GM21360 (cell line): ENCODE measurements at regions not wholly inside any gene's neighbourhood (a gene's known extent, or its start where the extent isn't known, plus 50 kb on each side); places are given as distances from the start of the nearest gene placed in this dataset.
"Not testable (repeated sequence)": the region's sequence is repeated elsewhere in the genome, so short reads cannot be mapped to it uniquely, and the experiment has no call there.

Experiments
- ATAC-seq: cut with Tn5 transposase; IDR thresholded peaks from one replicate; pipeline ENCODE4 v1.9.1; 2021; ENCODE audit warnings: mild to moderate bottlenecking, moderate library complexity; ENCODE audit not compliant: unreplicated experiment

DNA sequence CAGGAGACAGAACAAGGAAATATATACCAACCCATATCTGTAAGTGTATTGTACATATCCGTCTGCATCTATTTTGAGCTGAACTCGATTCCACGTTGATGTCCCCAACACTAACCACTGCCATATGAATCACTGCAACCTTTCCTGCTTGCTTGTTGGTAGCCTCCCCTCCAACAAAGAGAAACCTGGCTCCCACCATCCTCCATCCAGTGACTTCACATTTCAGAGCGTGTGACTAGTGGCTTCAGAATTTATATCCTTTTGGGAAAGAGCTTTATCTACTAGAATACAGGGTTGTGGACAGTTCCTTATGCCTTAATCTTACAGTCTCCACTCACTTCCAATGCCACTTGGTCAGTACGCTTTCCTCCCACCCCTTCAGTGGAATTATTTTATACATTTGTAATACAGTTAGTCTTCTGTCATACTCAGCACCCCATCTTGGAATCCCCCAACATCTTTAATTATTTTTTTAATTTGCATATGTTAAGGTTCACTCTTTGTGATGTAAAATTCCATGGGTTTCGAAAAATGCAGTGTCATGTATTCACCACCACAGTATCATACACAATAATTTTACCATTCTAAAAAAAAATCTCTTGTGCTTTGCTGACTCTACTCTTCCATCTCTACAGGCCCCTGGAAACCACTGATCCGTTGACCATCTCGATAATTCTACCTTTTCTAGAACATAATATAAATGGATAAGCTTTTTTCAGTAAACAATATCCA lies 264.7 kb downstream of the BCL2L11 start:
- not testable (repeated sequence) for ATAC-seq

DNA sequence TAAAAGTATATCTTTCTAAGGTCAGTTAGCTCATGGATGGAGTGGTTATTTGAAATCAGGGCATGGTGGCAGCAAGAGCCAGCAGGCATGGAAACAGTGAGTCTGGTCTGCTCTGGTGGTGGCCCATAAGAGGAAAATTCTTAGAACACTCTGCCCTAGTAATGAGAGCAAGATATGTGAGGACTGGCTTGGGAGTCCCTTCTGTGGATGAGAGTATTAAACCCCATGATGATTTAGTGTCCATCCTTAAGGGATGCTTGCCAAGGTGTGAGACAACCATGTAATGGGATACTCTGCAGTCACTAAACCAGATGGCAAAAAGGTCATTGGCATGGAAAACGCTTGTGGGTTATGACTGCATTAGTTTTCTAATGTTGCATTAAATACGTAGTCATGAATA lies 269.9 kb downstream of the BCL2L11 start:
- ATAC-seq = not testable (repeated sequence)

DNA sequence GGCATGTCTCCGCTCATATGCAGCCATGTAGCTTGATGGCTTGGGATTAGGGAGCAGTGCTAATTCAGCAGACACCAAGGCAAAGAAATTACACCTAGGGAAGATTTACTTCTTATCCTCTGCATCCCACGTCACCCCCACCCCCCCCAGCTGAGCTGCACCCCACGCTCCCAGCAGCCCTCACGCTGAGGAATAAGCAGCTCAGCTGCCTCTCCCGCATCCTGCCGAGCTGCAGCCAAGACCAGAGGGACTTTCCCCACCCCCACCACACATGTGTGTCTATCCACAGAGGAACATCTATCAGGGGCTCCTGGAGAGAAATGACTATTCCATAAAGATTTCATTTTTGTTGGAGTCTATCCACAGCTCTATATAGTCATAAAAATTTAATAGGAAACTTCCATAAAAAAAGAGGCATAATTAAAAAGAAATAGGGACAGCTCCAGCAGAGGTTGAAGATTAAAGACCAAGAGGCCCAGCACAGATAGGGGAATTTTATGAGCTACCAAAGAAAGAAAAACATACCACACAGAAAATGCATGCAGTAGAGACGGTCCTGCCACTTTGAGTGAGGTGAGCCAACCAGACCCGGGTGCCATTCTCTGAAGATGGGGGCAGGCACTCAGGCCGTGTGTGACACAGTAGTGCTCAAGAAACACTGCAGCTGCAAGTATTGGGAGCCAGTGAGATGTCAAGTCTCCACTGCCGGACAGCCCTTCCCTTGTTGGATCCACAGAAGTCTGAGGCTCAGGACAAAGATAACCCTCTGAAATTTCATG lies 274.8 kb downstream of the BCL2L11 start:
- ATAC-seq = not testable (repeated sequence)

DNA sequence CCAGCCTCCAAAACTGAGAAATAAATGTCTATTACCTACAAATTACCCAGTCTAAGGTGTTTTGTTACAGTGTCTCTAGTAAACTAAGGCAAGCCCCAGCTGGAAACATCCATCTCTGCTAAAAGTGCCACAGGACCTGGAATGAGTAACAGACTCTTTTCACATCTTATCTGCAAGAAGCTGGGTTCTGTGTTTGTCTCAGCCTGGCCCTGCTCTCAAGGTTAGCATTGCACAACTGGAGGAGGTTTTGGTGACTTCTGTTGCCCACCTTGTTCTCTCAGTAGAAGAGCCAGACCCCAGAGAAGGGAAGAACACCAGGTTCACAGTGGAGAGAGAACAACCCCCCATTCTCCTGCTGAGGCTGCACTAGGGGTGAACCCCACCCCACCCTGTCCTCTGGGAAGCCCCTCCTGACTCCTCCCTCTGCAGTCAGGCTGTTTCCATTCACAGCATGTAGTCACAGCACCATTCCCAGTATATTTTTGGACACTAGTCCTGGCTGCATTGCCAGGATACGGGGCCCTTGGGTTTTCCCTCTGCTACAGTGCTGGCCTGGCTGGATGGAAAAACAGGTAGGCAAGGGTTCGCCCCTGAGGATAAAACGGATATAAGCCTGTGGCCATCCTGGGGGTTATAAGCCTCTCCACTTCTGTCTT lies 280.0 kb downstream of the BCL2L11 start:
- ATAC-seq = not testable (repeated sequence)

DNA sequence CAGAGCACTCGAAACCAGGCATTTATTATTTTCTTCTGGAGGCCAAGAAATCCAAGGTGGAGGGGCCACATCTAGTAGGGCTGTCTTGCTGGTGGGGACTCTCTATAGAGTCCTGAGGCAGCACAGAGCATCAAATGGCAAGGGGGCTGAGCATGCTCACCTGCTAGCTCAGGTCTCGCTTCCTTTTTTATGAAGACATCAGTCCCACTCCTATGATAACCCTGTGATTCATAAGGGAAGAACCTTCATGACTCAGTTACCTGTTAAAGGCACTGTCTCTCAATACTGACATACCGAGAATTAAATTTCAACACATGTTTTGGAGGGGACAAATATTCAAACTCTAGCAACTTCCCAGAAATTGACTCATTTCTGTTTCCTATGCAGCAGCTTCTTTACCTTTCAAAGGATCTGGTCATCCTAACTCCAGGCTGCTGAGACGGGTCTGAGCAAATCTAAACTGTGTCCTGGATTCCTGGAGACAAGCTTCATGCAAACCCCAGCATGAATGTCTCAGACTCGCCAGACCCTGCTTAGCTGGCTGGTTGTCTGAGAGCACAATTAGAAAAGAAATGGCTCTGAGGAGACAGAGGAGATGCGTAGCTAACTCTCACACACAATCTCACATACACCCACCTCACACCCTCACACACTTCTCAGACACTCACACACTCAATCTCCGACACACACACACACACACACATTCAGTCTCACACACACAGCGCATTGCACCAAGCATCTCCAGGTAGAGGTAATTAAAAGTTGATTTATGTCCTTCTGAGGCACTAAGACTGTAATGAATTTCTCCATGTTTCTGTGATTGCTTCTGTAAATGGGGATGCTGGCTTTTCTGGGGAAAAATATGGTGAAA lies 280.8 kb downstream of the BCL2L11 start:
- not testable (repeated sequence) for ATAC-seq

DNA sequence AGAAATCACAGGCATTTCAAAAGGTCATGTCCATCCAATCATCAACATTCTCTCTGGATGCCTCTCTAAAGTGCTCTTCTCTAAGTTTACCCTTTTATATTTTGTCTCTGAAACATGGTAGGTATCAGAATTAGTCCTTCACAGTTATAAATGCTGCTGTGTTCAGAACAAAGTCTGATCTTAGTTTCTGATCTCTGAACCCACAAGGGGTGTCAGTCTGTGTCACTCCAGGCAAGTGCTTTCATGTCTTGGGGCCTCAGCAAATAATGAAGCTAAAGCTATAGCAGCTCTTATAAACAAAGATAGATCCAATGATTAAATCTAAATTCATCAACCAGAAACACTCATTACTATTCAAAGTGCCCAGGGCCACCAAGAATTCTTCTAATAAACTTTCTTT lies 281.7 kb downstream of the BCL2L11 start:
- ATAC-seq = not testable (repeated sequence)

DNA sequence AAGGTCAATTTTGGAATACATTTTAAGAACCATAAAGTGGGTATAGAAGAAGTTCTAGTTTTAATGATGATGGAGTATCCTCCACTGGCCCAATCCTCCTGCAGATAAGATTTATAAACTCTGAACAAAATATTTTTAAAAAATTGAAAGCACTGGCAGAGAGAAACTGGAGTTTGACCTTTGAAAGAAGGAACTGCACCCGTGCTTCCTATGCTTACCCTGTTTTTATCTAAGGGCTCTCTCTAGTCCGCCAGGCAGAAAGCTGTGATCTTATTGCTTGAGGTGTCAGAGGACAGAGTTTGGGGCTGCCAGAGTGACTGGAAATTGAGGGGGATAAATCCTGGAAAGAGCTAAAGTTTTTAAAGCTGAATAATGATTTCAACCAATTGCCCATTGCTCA lies 282.6 kb downstream of the BCL2L11 start:
- not testable (repeated sequence) for ATAC-seq

DNA sequence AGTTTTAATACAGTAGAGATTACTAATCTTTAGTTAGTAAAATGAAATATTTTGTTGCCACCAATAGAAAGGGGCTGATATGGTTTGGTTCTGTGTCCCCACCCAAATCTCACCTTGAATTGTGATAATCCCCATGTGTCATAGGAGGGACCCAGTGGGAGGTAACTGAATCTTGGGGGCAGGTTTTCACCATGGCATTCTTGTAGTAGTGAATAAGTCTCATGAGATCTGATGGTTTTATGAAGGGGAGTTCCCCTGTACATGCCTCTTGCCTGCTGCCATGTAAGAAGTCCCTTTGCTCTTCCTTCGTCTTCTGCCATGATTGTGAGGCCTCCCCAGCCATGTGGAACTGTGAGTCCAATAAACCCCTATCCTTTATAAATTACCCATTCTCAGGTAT lies 285.9 kb downstream of the BCL2L11 start:
- ATAC-seq = not testable (repeated sequence)

DNA sequence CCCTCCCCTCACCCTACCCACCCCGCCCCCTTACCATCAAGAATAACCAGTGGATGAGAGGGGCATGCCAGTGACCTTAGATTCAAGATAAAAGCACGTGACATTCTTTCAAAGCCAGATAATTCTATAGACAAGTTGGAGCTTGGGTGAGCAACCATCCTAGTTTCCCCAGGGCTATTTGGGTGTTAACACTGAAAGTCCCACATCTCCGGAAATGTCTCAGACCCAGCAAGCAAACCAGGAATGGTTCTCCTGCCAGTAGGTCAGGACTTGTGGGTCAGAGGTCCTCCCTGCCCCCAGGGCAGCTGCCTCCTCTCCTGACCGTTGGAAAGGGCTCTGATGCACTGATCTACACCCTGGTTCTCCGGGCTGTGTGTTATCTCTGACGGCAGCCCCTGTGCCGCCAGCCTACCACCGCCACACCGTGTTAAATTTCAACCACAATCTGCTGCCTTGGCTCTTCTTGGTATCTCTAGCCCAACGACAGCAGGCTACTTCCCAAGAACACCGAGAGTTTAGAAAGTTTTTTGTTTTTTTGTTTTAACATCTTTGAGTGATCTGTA lies 287.0 kb downstream of the BCL2L11 start:
- not testable (repeated sequence) for ATAC-seq

DNA sequence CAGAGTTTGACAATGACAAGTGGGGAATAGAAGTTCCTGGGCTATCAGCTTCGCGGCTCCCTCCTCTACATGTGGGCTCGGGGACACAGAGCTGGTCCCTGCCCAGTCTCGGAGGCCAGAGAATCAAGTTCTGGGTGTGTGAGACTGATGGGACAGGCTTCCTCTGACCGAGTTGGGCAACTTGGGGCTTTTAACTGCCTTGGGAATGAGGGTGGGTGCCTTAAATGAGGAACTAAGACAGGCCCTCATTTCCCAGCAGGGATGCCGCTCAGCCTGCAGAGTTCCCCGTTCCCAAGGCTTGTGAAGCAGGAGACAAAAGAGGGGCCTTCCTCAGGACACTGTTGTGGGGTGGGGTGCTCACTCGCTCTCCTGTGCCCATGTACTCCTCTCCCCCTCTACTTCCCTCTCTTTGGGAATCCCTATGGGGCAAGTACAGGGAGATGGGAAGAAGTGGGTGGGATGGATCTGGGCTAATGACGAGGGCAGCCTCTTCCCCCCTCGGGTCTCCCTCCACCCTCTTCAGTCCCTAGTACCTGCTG lies 290.2 kb downstream of the BCL2L11 start:
- ATAC-seq = not testable (repeated sequence)

DNA sequence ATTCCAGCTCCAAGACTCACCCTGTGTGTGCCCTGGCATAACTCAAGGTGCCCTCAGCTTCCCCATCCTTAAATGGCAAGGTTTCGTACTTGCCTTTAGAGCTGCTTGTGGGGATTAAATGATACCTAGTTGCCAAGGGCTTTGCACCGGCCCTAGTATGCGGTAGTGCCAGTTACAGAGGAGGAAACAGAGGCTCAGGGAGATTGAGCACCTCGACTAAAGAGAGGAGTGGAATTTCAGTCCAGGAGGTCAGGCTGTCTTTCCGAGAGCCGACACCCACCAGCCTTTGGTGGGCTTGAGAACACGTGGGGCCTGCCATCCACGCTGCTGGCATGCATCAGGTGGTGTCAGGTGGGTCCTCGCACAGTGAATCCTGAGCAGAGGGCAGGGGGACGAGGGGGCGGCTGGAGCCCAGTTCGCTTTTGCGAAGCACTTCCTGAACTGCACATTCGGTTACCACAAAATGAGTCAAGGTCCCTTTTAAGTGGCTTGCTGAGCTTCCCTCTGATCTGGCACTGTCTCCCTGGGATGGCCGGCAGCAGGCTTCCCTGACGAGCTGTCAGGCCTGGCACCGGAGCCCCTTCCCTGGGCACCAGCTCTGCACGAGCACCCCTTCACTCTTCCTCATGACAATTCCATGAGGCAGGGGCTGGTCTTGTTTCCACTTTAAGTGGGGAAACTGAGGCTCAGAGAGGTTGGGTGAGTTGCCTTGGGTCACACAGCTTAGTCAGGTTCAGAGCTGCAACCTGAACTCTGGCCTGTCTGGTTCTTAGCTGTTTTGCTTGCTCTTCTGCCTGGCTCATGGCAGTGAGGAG lies 291.4 kb downstream of the BCL2L11 start:
- ATAC-seq = not testable (repeated sequence)

DNA sequence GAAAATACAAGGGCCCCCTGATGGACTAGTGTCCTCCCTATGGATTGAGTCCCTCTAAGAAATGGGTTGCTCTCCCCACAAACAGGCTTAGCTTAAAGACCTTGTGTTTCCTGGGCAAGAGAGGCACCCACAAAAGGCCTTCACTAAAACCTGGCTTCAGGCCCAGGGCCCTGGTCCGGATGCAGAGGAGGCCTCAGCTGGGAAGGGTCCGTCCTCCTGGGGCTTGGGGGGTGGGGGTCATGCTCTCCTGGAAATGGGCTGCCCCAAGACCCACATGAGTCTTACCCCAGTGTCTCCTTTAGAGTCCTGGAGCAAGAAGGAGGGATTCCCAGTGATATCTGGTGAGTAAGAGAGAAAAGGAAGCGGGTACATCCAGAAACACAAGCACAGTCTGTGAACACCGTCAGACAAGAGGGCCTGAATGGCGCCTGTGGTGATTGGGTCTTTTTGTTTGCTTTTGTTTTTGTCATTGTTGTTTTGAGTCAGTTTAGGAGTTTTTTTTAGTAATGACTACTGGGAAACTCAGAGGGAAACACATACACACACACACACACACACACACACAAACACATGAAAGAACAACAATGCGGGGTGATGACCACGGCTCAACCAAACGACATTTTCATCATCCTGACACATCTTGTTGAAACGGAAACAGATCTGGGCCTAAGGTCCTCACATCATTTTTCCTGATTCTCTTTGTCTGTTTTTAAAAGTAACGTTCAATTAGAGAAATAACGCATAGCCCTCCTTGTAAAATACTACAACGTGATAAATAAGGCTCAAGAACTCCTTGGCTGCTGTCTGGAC lies 292.3 kb downstream of the BCL2L11 start:
- ATAC-seq = not testable (repeated sequence)

DNA sequence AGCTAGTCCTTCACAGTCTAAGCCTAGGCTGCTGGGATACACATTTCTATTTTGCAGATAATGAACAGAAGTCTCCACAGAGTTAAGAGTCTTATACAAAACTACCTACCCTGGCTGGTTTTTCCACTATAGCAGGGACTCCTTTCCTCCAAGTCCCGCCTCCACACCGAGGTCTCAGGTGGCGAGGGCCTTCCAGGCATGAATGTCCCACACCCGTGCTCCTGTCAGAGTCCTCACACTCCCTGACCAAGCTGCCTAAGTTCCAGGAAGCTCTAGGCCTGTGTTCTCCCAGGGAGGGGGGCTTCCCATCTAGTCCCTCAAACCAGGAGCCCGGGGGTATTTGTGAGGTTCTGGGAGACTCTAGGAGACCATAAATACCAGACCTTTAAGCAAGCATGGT lies 293.2 kb downstream of the BCL2L11 start:
- ATAC-seq = not testable (repeated sequence)

DNA sequence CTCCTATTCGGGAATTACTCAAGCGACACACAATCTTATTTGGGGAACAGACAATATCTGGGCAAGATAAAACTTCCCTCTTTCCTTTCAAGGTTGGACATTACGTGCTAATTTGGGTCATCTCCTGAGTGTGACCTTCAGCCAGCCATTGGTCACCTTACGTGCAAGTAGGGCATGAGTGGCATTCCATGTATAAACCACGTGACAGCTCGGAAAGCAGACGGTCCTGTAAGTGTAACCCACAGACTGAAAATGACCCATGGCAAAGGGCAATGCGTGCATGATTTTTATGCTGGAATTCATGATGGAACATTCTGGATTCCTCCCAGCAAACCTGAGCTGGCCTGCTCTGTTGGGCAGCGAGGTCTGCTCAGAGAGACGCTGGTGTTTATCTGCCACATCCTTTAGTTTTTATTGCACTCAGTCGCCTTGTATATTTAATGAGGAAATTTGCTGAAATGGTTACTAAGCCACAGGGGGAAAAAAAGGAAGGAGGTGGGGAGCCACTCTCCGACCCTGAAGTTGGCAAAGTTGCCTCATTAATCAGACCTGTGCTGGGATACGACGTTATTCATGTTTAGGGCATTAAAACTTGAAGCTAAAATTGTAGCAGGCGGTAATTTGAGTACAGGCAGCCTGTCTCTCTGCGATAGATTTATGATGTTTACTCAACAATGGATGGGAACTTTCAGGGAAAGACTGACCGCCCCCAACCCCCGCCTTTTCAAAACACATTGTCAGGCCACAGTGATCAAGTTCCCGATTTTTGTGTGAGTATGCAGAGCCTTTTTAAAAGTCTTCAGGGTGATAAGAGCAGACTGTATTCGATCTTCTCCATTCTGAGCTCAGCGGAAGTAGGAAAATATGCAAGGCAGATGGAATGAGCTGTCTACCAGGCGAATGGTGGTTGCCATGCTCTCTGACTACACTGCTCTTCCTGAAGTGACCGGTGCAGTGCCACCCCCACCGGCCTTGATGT lies 295.3 kb downstream of the BCL2L11 start:
- ATAC-seq = not testable (repeated sequence)

DNA sequence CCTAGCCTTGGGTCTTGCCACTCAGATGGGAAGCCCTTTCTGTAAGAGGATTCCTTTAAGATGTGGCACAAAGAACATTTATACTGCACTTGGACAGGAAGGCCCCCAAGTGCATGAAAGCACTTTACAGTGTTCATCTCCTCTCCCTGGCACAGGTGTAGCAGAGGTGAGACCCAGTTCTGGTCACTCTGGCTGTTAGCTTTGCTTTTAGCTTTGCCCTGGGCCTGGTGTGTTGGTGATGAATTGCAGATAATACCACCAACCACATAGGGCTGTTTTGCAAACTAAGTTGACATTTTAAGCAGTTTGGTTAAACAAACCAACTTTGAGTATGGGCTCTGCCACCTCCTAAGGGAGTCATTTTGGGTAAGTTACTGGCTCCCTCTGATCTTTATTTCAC lies 296.3 kb downstream of the BCL2L11 start:
- ATAC-seq = not testable (repeated sequence)

DNA sequence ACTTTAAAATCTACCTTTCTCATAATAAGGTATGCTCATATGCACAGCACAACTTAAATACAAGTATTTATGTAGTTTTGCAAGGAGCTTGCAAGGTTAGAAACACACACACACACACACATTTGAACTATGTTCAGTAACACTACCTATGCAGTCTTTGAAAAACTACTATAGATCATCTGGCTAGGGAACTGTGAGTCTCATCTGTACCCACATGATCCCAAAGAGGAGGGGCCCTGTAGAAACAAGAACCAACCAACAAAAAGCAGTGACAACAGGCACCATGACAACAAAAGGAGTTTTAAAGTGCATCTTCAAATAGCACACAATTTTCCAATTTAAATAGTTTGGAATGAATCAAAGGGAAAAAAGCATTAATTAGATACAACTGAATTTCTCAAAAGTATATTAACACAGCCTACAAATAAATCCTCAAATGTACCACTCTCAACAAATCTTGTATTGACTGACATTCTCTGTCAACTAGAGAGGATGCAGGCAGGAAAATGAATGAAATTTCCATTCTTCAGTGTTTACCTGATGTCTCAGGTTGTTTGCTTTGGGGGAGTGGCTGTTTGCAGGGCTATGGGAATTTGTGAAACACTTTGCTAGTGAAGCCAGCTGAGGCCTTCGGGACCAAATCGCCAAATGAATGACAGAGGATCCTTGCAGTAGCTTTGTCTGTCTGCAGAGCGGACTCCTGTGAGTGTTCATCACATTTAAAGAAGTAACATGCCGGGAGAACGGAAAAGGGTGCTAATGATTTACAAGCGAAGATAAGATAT lies 297.6 kb downstream of the BCL2L11 start:
- ATAC-seq = not testable (repeated sequence)
